Smooth muscle cell (in vitro differentiated cells): ENCODE measurements at regions not wholly inside any gene's neighbourhood (a gene's known extent, or its start where the extent isn't known, plus 50 kb on each side); places are given as distances from the start of the nearest gene placed in this dataset.

ENCODE experiments used
- DNase-seq: peaks from one replicate; lab custom pipeline; 2025; ENCODE audit not compliant: unreplicated experiment; lab: John Stamatoyannopoulos, UW
- H2AFZ ChIP-seq: fragments of 200-600 bp; sonication (generic); 2 replicates; pipeline ENCODE4 v1.6.0; 2016; ENCODE audit warnings: antibody characterized with exemption, low read depth, mild to moderate bottlenecking
- H3F3A ChIP-seq: fragments of 200-600 bp; sonication (generic); 2 replicates; pipeline ENCODE4 v1.6.0; 2017; ENCODE audit warnings: antibody characterized with exemption, low read depth
- H3K27ac ChIP-seq: fragments of 200-600 bp; sonication (generic); 2 replicates; pipeline ENCODE4 v1.5.1; 2016; ENCODE audit warnings: low read depth, mild to moderate bottlenecking
- H3K27me3 ChIP-seq: fragments of 200-600 bp; sonication (generic); 2 replicates; pipeline ENCODE4 v1.6.1; 2016; ENCODE audit warnings: low read depth, mild to moderate bottlenecking
- H3K36me3 ChIP-seq: fragments of 200-600 bp; sonication (generic); 2 replicates; pipeline ENCODE4 v1.5.1; 2016; ENCODE audit warnings: low read depth
- H3K4me1 ChIP-seq: fragments of 200-600 bp; sonication (generic); 2 replicates; pipeline ENCODE4 v1.5.1; 2016; ENCODE audit warnings: low read depth
- H3K4me2 ChIP-seq: fragments of 200-600 bp; sonication (generic); 2 replicates; pipeline ENCODE4 v1.6.0; 2016; ENCODE audit warnings: mild to moderate bottlenecking
- H3K4me3 ChIP-seq: fragments of 200-600 bp; sonication (generic); 2 replicates; pipeline ENCODE4 v1.5.1; 2016; ENCODE audit warnings: mild to moderate bottlenecking
- H3K79me2 ChIP-seq: fragments of 200-600 bp; sonication (generic); 2 replicates; pipeline ENCODE4 v1.6.0; 2016; ENCODE audit warnings: low read depth, mild to moderate bottlenecking
- H3K9ac ChIP-seq: fragments of 200-600 bp; sonication (generic); 2 replicates; pipeline ENCODE4 v1.6.0; 2016; ENCODE audit warnings: low read depth
- H3K9me3 ChIP-seq: fragments of 200-600 bp; sonication (generic); replicated peaks from 2 replicates; pipeline ENCODE4 v1.5.1; 2016; ENCODE audit warnings: low read depth
- H4K20me1 ChIP-seq: fragments of 200-600 bp; sonication (generic); 2 replicates; pipeline ENCODE4 v1.6.0; 2016; ENCODE audit warnings: low read depth
- WGBS: methylation state at CpG from one replicate; pipeline ENCODE4 v1.1.7; 2016; ENCODE audit warnings: low lambda C conversion rate; 5-methylcytosine and 5-hydroxymethylcytosine counted together
- TF ChIP-seq, protein P1 (sequence below): fragments of 200-600 bp; sonication (generic); IDR thresholded peaks from 2 replicates; pipeline ENCODE4 v1.5.1; 2017; ENCODE audit warnings: borderline replicate concordance, mild to moderate bottlenecking, antibody characterized with exemption; ENCODE audit not compliant: insufficient read depth, poor library complexity, severe bottlenecking

GRCh38 chr2:196233805-196234475, 62.6 kb upstream of the STK17B start:
- no peak for DNase-seq
- TF ChIP-seq, protein P1, sequence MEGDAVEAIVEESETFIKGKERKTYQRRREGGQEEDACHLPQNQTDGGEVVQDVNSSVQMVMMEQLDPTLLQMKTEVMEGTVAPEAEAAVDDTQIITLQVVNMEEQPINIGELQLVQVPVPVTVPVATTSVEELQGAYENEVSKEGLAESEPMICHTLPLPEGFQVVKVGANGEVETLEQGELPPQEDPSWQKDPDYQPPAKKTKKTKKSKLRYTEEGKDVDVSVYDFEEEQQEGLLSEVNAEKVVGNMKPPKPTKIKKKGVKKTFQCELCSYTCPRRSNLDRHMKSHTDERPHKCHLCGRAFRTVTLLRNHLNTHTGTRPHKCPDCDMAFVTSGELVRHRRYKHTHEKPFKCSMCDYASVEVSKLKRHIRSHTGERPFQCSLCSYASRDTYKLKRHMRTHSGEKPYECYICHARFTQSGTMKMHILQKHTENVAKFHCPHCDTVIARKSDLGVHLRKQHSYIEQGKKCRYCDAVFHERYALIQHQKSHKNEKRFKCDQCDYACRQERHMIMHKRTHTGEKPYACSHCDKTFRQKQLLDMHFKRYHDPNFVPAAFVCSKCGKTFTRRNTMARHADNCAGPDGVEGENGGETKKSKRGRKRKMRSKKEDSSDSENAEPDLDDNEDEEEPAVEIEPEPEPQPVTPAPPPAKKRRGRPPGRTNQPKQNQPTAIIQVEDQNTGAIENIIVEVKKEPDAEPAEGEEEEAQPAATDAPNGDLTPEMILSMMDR, result no peak

GRCh38 chr2:196234672-196235071, 63.3 kb upstream of the STK17B start:
- peak overlapping the region; percentile 97 for H3K27ac ChIP-seq
- 19% methylated on average over 4 of the region's 4 CpGs for WGBS
- DNase-seq, result no peak

More at GRCh38 chr2:196233805-196234475, 62.6 kb upstream of the STK17B start:
- Histone ChIP-seq H3K36me3 (no peaks in the 10 kb centered on the region), H3K27ac (peak overlapping the region; percentile 97), H2AFZ (no peak overlapping the region), H4K20me1 (no peaks in the 10 kb centered on the region), H3K9ac (peak overlapping the region; percentile 59), H3F3A (peaks cover 16% of the 10 kb centered on the region), H3K4me1 (peaks cover 13% of the 10 kb centered on the region), H3K9me3 (no peaks in the 10 kb centered on the region), H3K4me2 (peak overlapping the region; percentile 59), H3K79me2 (no peaks in the 10 kb centered on the region), H3K4me3 (no peak overlapping the region), H3K27me3 (no peaks in the 10 kb centered on the region)
- WGBS, result 69% methylated on average over 4 of the region's 4 CpGs

DNA sequence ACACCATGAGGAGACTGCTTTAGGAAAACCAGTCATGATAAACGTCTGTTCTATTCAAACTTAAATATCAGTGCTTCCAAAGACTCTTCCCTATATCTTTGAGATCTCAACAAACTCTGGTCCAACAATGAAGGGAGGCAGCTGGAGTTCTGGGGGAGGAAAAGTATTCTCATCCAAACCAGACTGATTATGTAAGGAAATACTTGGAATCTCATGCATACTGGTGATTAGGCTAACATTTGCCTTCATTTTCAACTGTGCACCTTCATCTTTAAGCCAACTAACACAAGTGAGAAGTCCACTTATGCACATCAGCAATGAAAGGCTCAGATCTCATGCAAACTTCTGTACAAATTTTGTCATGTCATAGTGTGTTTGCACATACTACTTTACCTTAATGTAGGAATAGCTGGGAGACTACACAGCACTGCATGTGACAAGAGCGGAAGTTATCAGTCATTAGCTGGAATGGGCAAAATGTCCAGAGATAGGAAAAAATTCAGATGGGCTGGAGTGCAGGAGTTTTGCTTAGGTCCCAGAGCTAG, 67.5 kb upstream of the STK17B start:
- Histone ChIP-seq H4K20me1 (no peaks in the 10 kb centered on the region), H3K9me3 (no peaks in the 10 kb centered on the region), H3K4me1 (peaks cover 6% of the 10 kb centered on the region), H3K27me3 (no peaks in the 10 kb centered on the region), H3K9ac (peak overlapping the region; percentile 91), H2AFZ (no peak overlapping the region), H3K4me3 (no peak overlapping the region), H3F3A (peaks cover 14% of the 10 kb centered on the region), H3K4me2 (peak overlapping the region; percentile 52), H3K27ac (peak overlapping the region; percentile 99), H3K36me3 (no peaks in the 10 kb centered on the region), H3K79me2 (no peaks in the 10 kb centered on the region)
- TF ChIP-seq, protein P1, result no peak
- 59% methylated on average over 2 of the region's 2 CpGs for WGBS
- no peak for DNase-seq

More at GRCh38 chr2:196234672-196235071, 63.3 kb upstream of the STK17B start:
- Histone ChIP-seq H3K79me2 (no peaks in the 10 kb centered on the region), H3K36me3 (no peaks in the 10 kb centered on the region), H2AFZ (no peak overlapping the region), H4K20me1 (no peaks in the 10 kb centered on the region), H3K4me3 (no peak overlapping the region), H3K4me2 (peak overlapping the region; percentile 59), H3K9me3 (no peaks in the 10 kb centered on the region), H3F3A (peaks cover 23% of the 10 kb centered on the region), H3K27me3 (no peaks in the 10 kb centered on the region), H3K9ac (peak overlapping the region; percentile 59), H3K4me1 (peaks cover 13% of the 10 kb centered on the region)
- TF ChIP-seq, protein P1, result no peak
